ENCODE measurements at regions not wholly inside any gene's neighbourhood (a gene's known extent, or its start where the extent isn't known, plus 50 kb on each side); places are given as distances from the start of the nearest gene placed in this dataset.

- H3K9me3 Mint-ChIP-seq (ENCODE audit: low read depth) = peaks cover 4% of the 10 kb centered on the region
- no peak overlapping the region for H3K4me3 Mint-ChIP-seq (ENCODE audit: unreplicated experiment)
- DNase-seq (ENCODE audit: low spot score) = no peak
- H3K27ac Mint-ChIP-seq (ENCODE audit: unreplicated experiment) = no peak overlapping the region
- no peaks in the 10 kb centered on the region for H3K36me3 Mint-ChIP-seq (ENCODE audit: low read depth)
- H3K4me1 Mint-ChIP-seq (ENCODE audit: low read depth) = no peaks in the 10 kb centered on the region
- H3K27me3 Mint-ChIP-seq (ENCODE audit: low read depth) = no peaks in the 10 kb centered on the region
- TF ChIP-seq, protein P1, sequence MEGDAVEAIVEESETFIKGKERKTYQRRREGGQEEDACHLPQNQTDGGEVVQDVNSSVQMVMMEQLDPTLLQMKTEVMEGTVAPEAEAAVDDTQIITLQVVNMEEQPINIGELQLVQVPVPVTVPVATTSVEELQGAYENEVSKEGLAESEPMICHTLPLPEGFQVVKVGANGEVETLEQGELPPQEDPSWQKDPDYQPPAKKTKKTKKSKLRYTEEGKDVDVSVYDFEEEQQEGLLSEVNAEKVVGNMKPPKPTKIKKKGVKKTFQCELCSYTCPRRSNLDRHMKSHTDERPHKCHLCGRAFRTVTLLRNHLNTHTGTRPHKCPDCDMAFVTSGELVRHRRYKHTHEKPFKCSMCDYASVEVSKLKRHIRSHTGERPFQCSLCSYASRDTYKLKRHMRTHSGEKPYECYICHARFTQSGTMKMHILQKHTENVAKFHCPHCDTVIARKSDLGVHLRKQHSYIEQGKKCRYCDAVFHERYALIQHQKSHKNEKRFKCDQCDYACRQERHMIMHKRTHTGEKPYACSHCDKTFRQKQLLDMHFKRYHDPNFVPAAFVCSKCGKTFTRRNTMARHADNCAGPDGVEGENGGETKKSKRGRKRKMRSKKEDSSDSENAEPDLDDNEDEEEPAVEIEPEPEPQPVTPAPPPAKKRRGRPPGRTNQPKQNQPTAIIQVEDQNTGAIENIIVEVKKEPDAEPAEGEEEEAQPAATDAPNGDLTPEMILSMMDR (IDR thresholded peaks at IDR 0.05) = no peak
Measured at GRCh38 chr10:120667276-120667675, 183.9 kb upstream of the WDR11 start.

DNA sequence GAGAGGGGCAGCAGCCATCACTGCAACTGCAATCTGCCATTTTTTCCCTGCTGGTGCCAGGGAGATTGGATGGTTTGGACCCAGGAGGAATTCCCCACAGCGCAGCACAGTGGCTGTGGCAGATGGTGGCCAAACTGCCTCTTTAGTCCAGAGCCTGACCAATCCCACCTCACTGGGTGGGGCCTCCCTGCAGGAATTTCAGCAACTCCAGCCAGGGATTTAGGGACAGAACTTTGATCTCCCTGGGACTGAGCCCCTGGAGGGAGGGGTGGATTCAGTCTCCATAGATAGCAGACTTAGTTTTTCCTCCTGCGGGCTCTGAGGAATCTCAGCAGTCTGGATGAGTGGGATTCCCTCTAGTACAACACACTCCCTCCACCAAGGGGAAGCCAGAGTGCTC is 179.7 kb upstream of the WDR11 start:
- no peak for DNase-seq (ENCODE audit: low spot score)
- Mint-ChIP-seq H3K27ac (ENCODE audit: unreplicated experiment) (no peak overlapping the region), H3K9me3 (ENCODE audit: low read depth) (peaks cover 37% of the 10 kb centered on the region), H3K4me1 (ENCODE audit: low read depth) (no peaks in the 10 kb centered on the region), H3K36me3 (ENCODE audit: low read depth) (peaks cover 1% of the 10 kb centered on the region), H3K4me3 (ENCODE audit: unreplicated experiment) (no peak overlapping the region), H3K27me3 (ENCODE audit: low read depth) (no peaks in the 10 kb centered on the region)
- TF ChIP-seq, protein P1 (IDR thresholded peaks at IDR 0.05) = no peak

GRCh38 chr10:120683454-120683853 is 167.7 kb upstream of the WDR11 start:
- Mint-ChIP-seq H3K4me3 (ENCODE audit: unreplicated experiment) (no peak overlapping the region), H3K36me3 (ENCODE audit: low read depth) (no peaks in the 10 kb centered on the region), H3K9me3 (ENCODE audit: low read depth) (peaks cover under 1% of the 10 kb centered on the region), H3K4me1 (ENCODE audit: low read depth) (no peaks in the 10 kb centered on the region), H3K27ac (ENCODE audit: unreplicated experiment) (no peak overlapping the region), H3K27me3 (ENCODE audit: low read depth) (peaks cover 4% of the 10 kb centered on the region)
- DNase-seq (ENCODE audit: low spot score) = no peak
- TF ChIP-seq, protein P1 (IDR thresholded peaks at IDR 0.05) = no peak

DNA sequence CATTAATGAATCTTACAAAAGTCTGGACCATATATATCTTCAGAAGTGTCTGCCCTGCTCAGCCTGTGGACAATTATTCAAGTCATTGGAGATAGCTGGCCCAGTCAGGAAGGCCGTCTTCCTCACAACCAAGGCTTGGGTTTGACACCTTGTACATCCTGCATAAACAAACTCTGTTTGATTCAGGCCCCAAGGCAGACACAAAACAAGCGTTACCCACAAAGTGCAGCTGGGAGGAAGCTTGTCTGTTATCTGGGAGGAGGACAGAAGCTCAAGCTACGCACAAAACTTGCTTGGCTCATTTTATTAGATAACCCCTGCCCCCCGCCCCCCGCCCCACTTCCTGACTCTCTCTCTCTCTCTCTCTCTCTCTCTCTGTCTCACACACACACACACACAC is 166.9 kb upstream of the WDR11 start:
- Mint-ChIP-seq H3K4me3 (ENCODE audit: unreplicated experiment) (no peak overlapping the region), H3K27ac (ENCODE audit: unreplicated experiment) (no peak overlapping the region)

DNA sequence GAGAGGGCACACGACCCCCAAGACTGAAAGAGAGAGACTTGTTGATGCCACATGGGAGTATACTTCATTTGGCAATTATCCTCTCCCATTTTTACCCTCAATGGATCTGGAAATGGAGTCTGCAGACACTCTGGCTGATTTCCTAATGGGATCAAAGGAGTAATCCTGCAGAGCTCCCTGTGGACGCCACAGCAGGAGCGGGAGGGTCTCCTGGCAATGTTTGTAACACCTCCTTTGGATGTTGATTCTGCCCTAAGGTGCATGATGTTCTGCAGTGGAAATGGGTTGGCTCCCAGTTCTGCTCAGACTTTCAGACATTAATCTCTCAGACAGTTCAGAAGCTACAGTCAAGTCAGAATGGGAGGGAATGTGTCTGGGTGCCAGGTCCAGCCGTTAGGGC is 166.0 kb upstream of the WDR11 start:
- TF ChIP-seq, protein P1 (IDR thresholded peaks at IDR 0.05) = no peak

More for the DNA sequence above, 166.9 kb upstream of the WDR11 start:
- no peaks in the 10 kb centered on the region for H3K9me3 Mint-ChIP-seq (ENCODE audit: low read depth)
- no peaks in the 10 kb centered on the region for H3K36me3 Mint-ChIP-seq (ENCODE audit: low read depth)
- no peaks in the 10 kb centered on the region for H3K4me1 Mint-ChIP-seq (ENCODE audit: low read depth)
- DNase-seq (ENCODE audit: low spot score) = no peak
- peaks cover 4% of the 10 kb centered on the region for H3K27me3 Mint-ChIP-seq (ENCODE audit: low read depth)
- TF ChIP-seq, protein P1 (IDR thresholded peaks at IDR 0.05) = no peak

More for the DNA sequence above, 166.0 kb upstream of the WDR11 start:
- H3K27me3 Mint-ChIP-seq (ENCODE audit: low read depth) = peaks cover 4% of the 10 kb centered on the region
- no peak for DNase-seq (ENCODE audit: low spot score)
- no peaks in the 10 kb centered on the region for H3K4me1 Mint-ChIP-seq (ENCODE audit: low read depth)
- H3K4me3 Mint-ChIP-seq (ENCODE audit: unreplicated experiment) = no peak overlapping the region
- H3K27ac Mint-ChIP-seq (ENCODE audit: unreplicated experiment) = no peak overlapping the region
- no peaks in the 10 kb centered on the region for H3K9me3 Mint-ChIP-seq (ENCODE audit: low read depth)
- no peaks in the 10 kb centered on the region for H3K36me3 Mint-ChIP-seq (ENCODE audit: low read depth)
